OCI-LY3 (cell line): ENCODE measurements at regions not wholly inside any gene's neighbourhood (a gene's known extent, or its start where the extent isn't known, plus 50 kb on each side); places are given as distances from the start of the nearest gene placed in this dataset.

Source experiments
- CTCF ChIP-seq: fragments of 200-600, 300-600 bp; sonication (generic); IDR thresholded peaks from 2 replicates; pipeline ENCODE4 v1.5.1; 2014; ENCODE audit warnings: antibody characterized with exemption, low read length, low read depth
- EZH2phosphoT487 ChIP-seq: fragments of 200-600 bp; shearing (Covaris generic); IDR thresholded peaks from 2 replicates; pipeline ENCODE4 v1.6.1; 2018; ENCODE audit warnings: antibody characterized with exemption, mixed run types, low read depth

- no peak for TF ChIP-seq CTCF
- TF ChIP-seq EZH2phosphoT487, result no peak
Measured at GRCh38 chr5:12017007-12017406, 112.8 kb upstream of the CTNND2 start.
